Activated CD8-positive, alpha-beta T cell treated with anti-CD3 and anti-CD28 coated beads, Interleukin-2, amount 10 ng/mL, durations not matched to agents 7 days and 5 days (primary cell): ENCODE measurements at regions not wholly inside any gene's neighbourhood (a gene's known extent, or its start where the extent isn't known, plus 50 kb on each side); places are given as distances from the start of the nearest gene placed in this dataset.
"Not testable (repeated sequence)": the region's sequence is repeated elsewhere in the genome, so short reads cannot be mapped to it uniquely, and the experiment has no call there.

Experiments
- ATAC-seq: fragments of 150-1000 bp; cut with Tn5 transposase; one replicate; pipeline ENCODE4 v1.10.0; 2021; ENCODE audit warnings: moderate library complexity
- CTCF ChIA-PET: fragments of 350-600 bp; sonication (Branson Sonifier 250); formaldehyde crosslinking; loops from one replicate; lab custom pipeline; 2021; ENCODE audit warnings: antibody characterized with exemption; lab: Charles Lee
- POLR2A ChIA-PET: fragments of 350-600 bp; sonication (Branson Sonifier 250); formaldehyde crosslinking; loops from one replicate; lab custom pipeline; 2021; ENCODE audit warnings: antibody characterized with exemption; lab: Charles Lee
- DNase-seq: peaks from one replicate; pipeline ENCODE4 v3.0.0-alpha.2; 2020
- H3K27ac Mint-ChIP-seq: one replicate; pipeline ENCODE4 v1.8.0; 2021; ENCODE audit warnings: mild to moderate bottlenecking, mixed read lengths
- H3K27me3 Mint-ChIP-seq: one replicate; pipeline ENCODE4 v1.8.0; 2021; ENCODE audit warnings: low read depth, mixed read lengths
- H3K36me3 Mint-ChIP-seq: one replicate; pipeline ENCODE4 v1.8.0; 2021; ENCODE audit warnings: low read depth, mixed read lengths
- H3K4me1 Mint-ChIP-seq: one replicate; pipeline ENCODE4 v1.8.0; 2021; ENCODE audit warnings: low read depth, mixed read lengths
- H3K4me3 Mint-ChIP-seq: one replicate; pipeline ENCODE4 v1.8.0; 2021; ENCODE audit warnings: mild to moderate bottlenecking, mixed read lengths
- H3K9me3 Mint-ChIP-seq: one replicate; pipeline ENCODE4 v1.8.0; 2022; ENCODE audit warnings: mixed read lengths; ENCODE audit not compliant: insufficient read depth

- H3K4me1 Mint-ChIP-seq, result peaks cover 3% of the 10 kb centered on the region
- H3K27ac Mint-ChIP-seq, result no peak overlapping the region
- H3K27me3 Mint-ChIP-seq, result peaks cover 14% of the 10 kb centered on the region
- H3K4me3 Mint-ChIP-seq, result no peak overlapping the region
- DNase-seq (no peak), ATAC-seq (no peak)
- H3K9me3 Mint-ChIP-seq, result no peaks in the 10 kb centered on the region
- POLR2A ChIA-PET, result no interaction called here
- CTCF ChIA-PET, result no interaction called here
- H3K36me3 Mint-ChIP-seq, result no peaks in the 10 kb centered on the region
Observed at GRCh38 chr17:62140376-62140775, 75.3 kb upstream of the MED13 start.

- H3K4me3 Mint-ChIP-seq, H3K9me3 Mint-ChIP-seq: not testable (repeated sequence)
Observed at GRCh38 chr17:62139690-62140354, 74.7 kb upstream of the MED13 start.

GRCh38 chr17:62139141-62139540 is 74.1 kb upstream of the MED13 start:
- peaks cover 3% of the 10 kb centered on the region for H3K4me1 Mint-ChIP-seq
- DNase-seq, result no peak
- ATAC-seq, result no peak
- ChIA-PET POLR2A (no interaction called here), CTCF (no interaction called here)
- H3K27me3 Mint-ChIP-seq, result peaks cover 12% of the 10 kb centered on the region
- no peaks in the 10 kb centered on the region for H3K9me3 Mint-ChIP-seq
- H3K36me3 Mint-ChIP-seq, result no peaks in the 10 kb centered on the region
- H3K4me3 Mint-ChIP-seq, result no peak overlapping the region
- H3K27ac Mint-ChIP-seq, result no peak overlapping the region

More at GRCh38 chr17:62139690-62140354, 74.7 kb upstream of the MED13 start:
- POLR2A ChIA-PET, H3K36me3 Mint-ChIP-seq, ATAC-seq, DNase-seq, H3K27ac Mint-ChIP-seq, CTCF ChIA-PET, H3K4me1 Mint-ChIP-seq: not testable (repeated sequence)
- H3K27me3 Mint-ChIP-seq, result peaks cover 12% of the 10 kb centered on the region

GRCh38 chr17:62138676-62139121 is 73.6 kb upstream of the MED13 start:
- H3K4me1 Mint-ChIP-seq, POLR2A ChIA-PET, H3K27ac Mint-ChIP-seq, CTCF ChIA-PET, H3K36me3 Mint-ChIP-seq, H3K9me3 Mint-ChIP-seq, H3K4me3 Mint-ChIP-seq: not testable (repeated sequence)
- H3K27me3 Mint-ChIP-seq, result peaks cover 12% of the 10 kb centered on the region
- DNase-seq (peak; percentile 23), ATAC-seq (peak; percentile 36)

GRCh38 chr17:62137734-62138624 is 72.9 kb upstream of the MED13 start:
- DNase-seq, result peak; percentile 27
- peak; percentile 71 for ATAC-seq
- POLR2A ChIA-PET, H3K36me3 Mint-ChIP-seq, H3K4me1 Mint-ChIP-seq, H3K27ac Mint-ChIP-seq, H3K9me3 Mint-ChIP-seq, H3K4me3 Mint-ChIP-seq, CTCF ChIA-PET: not testable (repeated sequence)
- H3K27me3 Mint-ChIP-seq, result peaks cover 12% of the 10 kb centered on the region

GRCh38 chr17:62137013-62137733 is 72.1 kb upstream of the MED13 start:
- H3K4me1 Mint-ChIP-seq, H3K4me3 Mint-ChIP-seq, ATAC-seq, H3K27ac Mint-ChIP-seq, POLR2A ChIA-PET, H3K36me3 Mint-ChIP-seq, H3K9me3 Mint-ChIP-seq, CTCF ChIA-PET, DNase-seq: not testable (repeated sequence)
- peaks cover 12% of the 10 kb centered on the region for H3K27me3 Mint-ChIP-seq

- Mint-ChIP-seq H3K9me3 (no peaks in the 10 kb centered on the region), H3K4me3 (no peak overlapping the region), H3K4me1 (peaks cover 3% of the 10 kb centered on the region), H3K27ac (no peak overlapping the region), H3K27me3 (peaks cover 12% of the 10 kb centered on the region), H3K36me3 (no peaks in the 10 kb centered on the region)
- ChIA-PET POLR2A (no interaction called here), CTCF (interaction anchor here (0.9 kb wide), 1 partner anchor 24 kb away, joined by 3 read pairs; no protein-coding TSS in a partner anchor)
- DNase-seq, result no peak
- ATAC-seq, result no peak
Observed at GRCh38 chr17:62135742-62136141, 70.7 kb upstream of the MED13 start.

GRCh38 chr17:62135096-62135495 is 70.0 kb upstream of the MED13 start:
- H3K4me1 Mint-ChIP-seq, H3K27ac Mint-ChIP-seq, H3K36me3 Mint-ChIP-seq, DNase-seq, POLR2A ChIA-PET, H3K9me3 Mint-ChIP-seq, H3K4me3 Mint-ChIP-seq, ATAC-seq: not testable (repeated sequence)
- CTCF ChIA-PET, result interaction anchor here (1.0 kb wide), 1 partner anchor 26 kb away, joined by 6 read pairs; no protein-coding TSS in a partner anchor
- peaks cover 12% of the 10 kb centered on the region for H3K27me3 Mint-ChIP-seq

GRCh38 chr17:62134397-62134796 is 69.3 kb upstream of the MED13 start:
- POLR2A ChIA-PET, result no interaction called here
- CTCF ChIA-PET, result interaction anchor here (0.6 to 1.0 kb wide), 2 partner anchors 25 to 33 kb away, joined by 3 to 6 read pairs; no protein-coding TSS in a partner anchor
- Mint-ChIP-seq H3K36me3 (no peaks in the 10 kb centered on the region), H3K9me3 (no peaks in the 10 kb centered on the region), H3K4me1 (peaks cover 3% of the 10 kb centered on the region), H3K27me3 (peaks cover 12% of the 10 kb centered on the region), H3K27ac (no peak overlapping the region), H3K4me3 (no peak overlapping the region)
- no peak for ATAC-seq
- DNase-seq, result no peak

GRCh38 chr17:62131271-62131670 is 66.2 kb upstream of the MED13 start:
- not testable (repeated sequence) for DNase-seq, H3K27ac Mint-ChIP-seq

GRCh38 chr17:62130739-62131138 is 65.7 kb upstream of the MED13 start:
- POLR2A ChIA-PET, result no interaction called here
- no peak for ATAC-seq
- no peaks in the 10 kb centered on the region for H3K36me3 Mint-ChIP-seq

More at GRCh38 chr17:62131271-62131670, 66.2 kb upstream of the MED13 start:
- H3K36me3 Mint-ChIP-seq, H3K4me3 Mint-ChIP-seq, CTCF ChIA-PET, H3K9me3 Mint-ChIP-seq, POLR2A ChIA-PET, H3K4me1 Mint-ChIP-seq, ATAC-seq: not testable (repeated sequence)
- H3K27me3 Mint-ChIP-seq, result peaks cover 10% of the 10 kb centered on the region

More at GRCh38 chr17:62130739-62131138, 65.7 kb upstream of the MED13 start:
- Mint-ChIP-seq H3K27ac (no peak overlapping the region), H3K9me3 (no peaks in the 10 kb centered on the region), H3K27me3 (peaks cover 9% of the 10 kb centered on the region), H3K4me3 (no peak overlapping the region), H3K4me1 (peaks cover 6% of the 10 kb centered on the region)
- CTCF ChIA-PET, result no interaction called here
- no peak for DNase-seq
